Epithelial cell of proximal tubule (primary cell): ENCODE measurements at regions not wholly inside any gene's neighbourhood (a gene's known extent, or its start where the extent isn't known, plus 50 kb on each side); places are given as distances from the start of the nearest gene placed in this dataset.

Experiments
- DNase-seq: peaks from one replicate; pipeline ENCODE4 v3.0.0-alpha.2; 2011; ENCODE audit warnings: low read depth
- H3K4me3 ChIP-seq: 2 replicates; pipeline ENCODE4 v1.5.1; 2011; ENCODE audit warnings: low read depth, mild to moderate bottlenecking, low read length
- CTCF ChIP-seq: conservative IDR thresholded peaks from 2 replicates; pipeline ENCODE4 v1.5.1; 2012; ENCODE audit warnings: low read depth, mild to moderate bottlenecking, low read length

- H3K4me3 ChIP-seq, result no peak overlapping the region
- no peak for TF ChIP-seq CTCF
- DNase-seq, result no peak
These were observed 212.9 kb upstream of the SERP2 start for GRCh38 chr13:44160591-44161191.

GRCh38 chr13:44163108-44163507, 210.5 kb upstream of the SERP2 start:
- DNase-seq, result no peak
- no peak overlapping the region for H3K4me3 ChIP-seq
- TF ChIP-seq CTCF, result no peak

GRCh38 chr13:44165221-44165888, 208.3 kb upstream of the SERP2 start:
- H3K4me3 ChIP-seq, result no peak overlapping the region
- no peak for DNase-seq
- TF ChIP-seq CTCF, result no peak

- no peak for DNase-seq
- TF ChIP-seq CTCF, result no peak
- no peak overlapping the region for H3K4me3 ChIP-seq
These were observed 207.6 kb upstream of the SERP2 start for GRCh38 chr13:44165889-44166496.

GRCh38 chr13:44169018-44169911, 204.4 kb upstream of the SERP2 start:
- no peak for DNase-seq
- no peak for TF ChIP-seq CTCF
- H3K4me3 ChIP-seq, result no peak overlapping the region

GRCh38 chr13:44170731-44171130, 202.9 kb upstream of the SERP2 start:
- H3K4me3 ChIP-seq, result no peak overlapping the region
- TF ChIP-seq CTCF, result no peak
- no peak for DNase-seq
